K562 (cell line): ENCODE measurements at regions not wholly inside any gene's neighbourhood (a gene's known extent, or its start where the extent isn't known, plus 50 kb on each side); places are given as distances from the start of the nearest gene placed in this dataset.
"Not testable (repeated sequence)": the region's sequence is repeated elsewhere in the genome, so short reads cannot be mapped to it uniquely, and the experiment has no call there.

Experiments
- CHCHD3 ChIP-seq: fragments of 250-450 bp; sonication (Bioruptor Pico); IDR thresholded peaks from 2 replicates; pipeline ENCODE4 v2.1.2; 2022; ENCODE audit warnings: mild to moderate bottlenecking
- CREB1 ChIP-seq, 2 experiments: sonication (generic) in 1 of 2; formaldehyde crosslinking in 1 of 2; IDR thresholded peaks; 2 replicates each; pipeline versions ENCODE4 v1.6.1 to v1.8.0; 2012 to 2022; ENCODE audit warnings: inconsistent platforms in 1 of 2, mild to moderate bottlenecking in 1 of 2, missing genetic modification reagents in 1 of 2, moderate library complexity in 1 of 2
- CREM ChIP-seq: IDR thresholded peaks from 2 replicates; pipeline ENCODE4 v1.6.1; 2014; ENCODE audit warnings: antibody characterized with exemption, low read depth
- KAT8 ChIP-seq: fragments of 450-650 bp; IDR thresholded peaks from 2 replicates; pipeline ENCODE4 v1.6.1; 2016; ENCODE audit warnings: low read depth, mild to moderate bottlenecking
- NFE2L1 ChIP-seq: fragments of 450-650 bp; IDR thresholded peaks from 2 replicates; pipeline ENCODE4 v1.6.1; 2016; ENCODE audit warnings: missing genetic modification characterization, low read depth, mild to moderate bottlenecking, missing compliant biosample characterization, moderate library complexity, borderline replicate concordance
- SAFB ChIP-seq: fragments of 200-400 bp; formaldehyde crosslinking; IDR thresholded peaks from 2 replicates; pipeline ENCODE4 v1.6.1; 2017; ENCODE audit warnings: low read depth, low read length, borderline replicate concordance
- SIN3A ChIP-seq, 2 experiments: fragments of 150-350 bp in 1 of 2; IDR thresholded peaks; 2 replicates each; pipeline ENCODE4 v1.6.1; 2011 to 2016; ENCODE audit warnings: borderline replicate concordance in 2 of 2, low read depth in 2 of 2, low read length in 2 of 2, mild to moderate bottlenecking in 2 of 2, moderate library complexity in 2 of 2; ENCODE audit not compliant: control insufficient read depth in 1 of 2

- not testable (repeated sequence) for TF ChIP-seq SIN3A (IDR thresholded peaks at IDR 0.05; ENCODE audit: borderline replicate concordance in 2 of 2, control insufficient read depth in 1 of 2, low read depth in 2 of 2, low read length in 2 of 2); KAT8; CREM; CHCHD3; NFE2L1 (tag); SAFB; CREB1 (IDR thresholded peaks at IDR 0.05); CREB1 (CRISPR knock-in tag; IDR thresholded peaks at IDR 0.05)
These were observed 53.2 kb upstream of the PHIP start for GRCh38 chr6:79131220-79131619.
